K562 (cell line): ENCODE measurements at regions not wholly inside any gene's neighbourhood (a gene's known extent, or its start where the extent isn't known, plus 50 kb on each side); places are given as distances from the start of the nearest gene placed in this dataset.

Experiments used
- ATAC-seq: fragments of 200-7000 bp; cut with Tn5 transposase; 3 replicates; pipeline ENCODE4 v1.9.1; 2020; ENCODE audit warnings: moderate library complexity
- BruUV-seq: library from RNA; stranded (reverse); fragments of 400-500 nt; replicated peaks from 2 replicates; lab custom pipeline; 2021; lab: Mats Ljungman, UMichigan
- CTCF ChIA-PET: fragments of 300-600 bp; formaldehyde crosslinking; extraction: SDS; loops from one replicate; lab custom pipeline; 2021; ENCODE audit warnings: low intra/inter-chr PET ratio; lab: Yijun Ruan, JAX
- POLR2A ChIA-PET: fragments of 300-600, 350-650 bp; sonication (Branson Sonifier 250); formaldehyde crosslinking; extraction: SDS; loops from one replicate; lab custom pipeline; 2021; ENCODE audit warnings: antibody characterized with exemption, inconsistent platforms; lab: Yijun Ruan, JAX
- DNase-seq, 4 experiments: peaks; one replicate each; pipeline versions ENCODE4 v3.0.0 to v3.0.0-alpha.2; 2011 to 2018; ENCODE audit warnings: low spot score in 3 of 4, mixed read lengths in 3 of 4; ENCODE audit errors: extremely low read depth in 1 of 4
- FAIRE-seq: peaks from 2 replicates; lab custom pipeline; 2011; peaks lifted over from hg19 to GRCh38; lab: Jason Lieb, UNC
- H2AFZ ChIP-seq: 2 replicates; pipeline ENCODE4 v1.6.0; 2011; ENCODE audit warnings: low read depth, low read length, control low read depth, inconsistent platforms
- H3K27ac ChIP-seq: fragments of 200-600 bp; 3 replicates; pipeline ENCODE4 v1.8.0; 2011; ENCODE audit warnings: low read depth, mild to moderate bottlenecking, control low read depth, inconsistent platforms, low read length, moderate library complexity, mixed read lengths; ENCODE audit errors: extremely low read depth
- H3K27me3 ChIP-seq, 2 experiments: fragments of 300-600 bp in 1 of 2; 2 replicates in 1 of 2; 3 replicates in 1 of 2; pipeline versions ENCODE4 v1.6.0 to v1.8.0; 2011; ENCODE audit warnings: inconsistent platforms in 2 of 2, low read length in 2 of 2, mild to moderate bottlenecking in 1 of 2, mixed read lengths in 1 of 2, moderate library complexity in 1 of 2; ENCODE audit not compliant: control insufficient read depth in 2 of 2, insufficient read depth in 2 of 2
- H3K36me3 ChIP-seq: fragments of 300-600 bp; 3 replicates; pipeline ENCODE4 v1.8.0; 2011; ENCODE audit warnings: mild to moderate bottlenecking, low read length, inconsistent platforms; ENCODE audit not compliant: control insufficient read depth, insufficient read depth
- H3K4me1 ChIP-seq, 2 experiments: fragments of 200-600 bp in 1 of 2; replicated peaks in 1 of 2; 2 replicates in 1 of 2; 3 replicates in 1 of 2; pipeline versions ENCODE4 v1.5.1 to v1.8.0; 2011; ENCODE audit warnings: inconsistent platforms in 2 of 2, low read length in 2 of 2, mild to moderate bottlenecking in 1 of 2, mixed read lengths in 1 of 2, moderate library complexity in 1 of 2; ENCODE audit not compliant: control insufficient read depth in 2 of 2, insufficient read depth in 2 of 2
- H3K4me2 ChIP-seq: 2 replicates; pipeline ENCODE4 v1.6.1; 2011; ENCODE audit warnings: low read length, control low read depth, inconsistent platforms, mixed read lengths; ENCODE audit not compliant: insufficient read depth
- H3K4me3 ChIP-seq: fragments of 200-600 bp; sonication (generic), shearing (Covaris generic); 2 replicates; pipeline ENCODE4 v1.5.1; 2016; ENCODE audit warnings: control low read depth, inconsistent platforms
- H3K79me2 ChIP-seq: fragments of 200-600 bp; 3 replicates; pipeline ENCODE4 v1.8.0; 2011; ENCODE audit warnings: low read length, inconsistent platforms; ENCODE audit not compliant: control insufficient read depth, insufficient read depth
- H3K9ac ChIP-seq, 2 experiments: 2 replicates each; pipeline versions ENCODE4 v1.6.0 to v1.6.1; 2011; ENCODE audit warnings: low read depth in 2 of 2, low read length in 2 of 2, control low read depth in 1 of 2, inconsistent platforms in 1 of 2, mild to moderate bottlenecking in 1 of 2, mixed read lengths in 1 of 2; ENCODE audit not compliant: insufficient read depth in 1 of 2
- H3K9me1 ChIP-seq: one replicate; pipeline ENCODE4 v1.6.0; 2011; ENCODE audit warnings: inconsistent platforms, mild to moderate bottlenecking, low read length, moderate library complexity; ENCODE audit not compliant: control insufficient read depth, insufficient read depth
- H3K9me3 ChIP-seq: replicated peaks from 2 replicates; pipeline ENCODE4 v1.5.1; 2011; ENCODE audit warnings: low read depth, low read length, inconsistent platforms; ENCODE audit not compliant: control insufficient read depth, insufficient read depth
- H4K20me1 ChIP-seq: replicated peaks from 2 replicates; pipeline ENCODE4 v1.6.1; 2011; ENCODE audit warnings: low read length, inconsistent platforms, mixed read lengths; ENCODE audit not compliant: control insufficient read depth, insufficient read depth
- FOXK2 ChIP-seq, 2 experiments: fragments of 450-650 bp; IDR thresholded peaks in 1 of 2; conservative IDR thresholded peaks in 1 of 2; 2 replicates each; pipeline ENCODE4 v1.6.1; 2016; ENCODE audit warnings: low read depth in 2 of 2, mild to moderate bottlenecking in 1 of 2
- GABPA ChIP-seq: fragments of 200-800 bp; sonication (Bioruptor generic); conservative IDR thresholded peaks from 2 replicates; pipeline ENCODE4 v1.6.1; 2016; ENCODE audit warnings: low read depth, missing genetic modification characterization, missing compliant biosample characterization
- MIER1 ChIP-seq: fragments of 450-650 bp; IDR thresholded peaks from 2 replicates; pipeline ENCODE4 v1.6.1; 2016; ENCODE audit warnings: antibody characterized with exemption, mild to moderate bottlenecking, low read depth
- MYC ChIP-seq, 2 experiments: fragments of 250-450 bp in 1 of 2; sonication (Bioruptor Pico) in 1 of 2; IDR thresholded peaks; 2 replicates each; pipeline versions ENCODE4 v1.5.1 to v1.6.1; 2012 to 2021; ENCODE audit warnings: low read depth in 2 of 2, borderline replicate concordance in 1 of 2, improper control_type of control experiment in 1 of 2, low read length in 1 of 2, mild to moderate bottlenecking in 1 of 2, moderate library complexity in 1 of 2
- POLR2AphosphoS5 ChIP-seq: IDR thresholded peaks from 2 replicates; pipeline ENCODE4 v1.6.1; 2011; ENCODE audit warnings: mild to moderate bottlenecking, low read depth, low read length, moderate library complexity; ENCODE audit not compliant: control insufficient read depth, insufficient read depth
- PPARD ChIP-seq: fragments of 250-450 bp; sonication (Bioruptor Pico); IDR thresholded peaks from 2 replicates; pipeline ENCODE4 v1.8.0; 2022; ENCODE audit warnings: inconsistent platforms, mild to moderate bottlenecking, moderate library complexity
- RBM17 ChIP-seq: fragments of 200-400 bp; formaldehyde crosslinking; IDR thresholded peaks from 2 replicates; pipeline ENCODE4 v1.6.1; 2017; ENCODE audit warnings: low read depth, mild to moderate bottlenecking, low read length, borderline replicate concordance
- TBL1XR1 ChIP-seq, 2 experiments: IDR thresholded peaks; 2 replicates each; pipeline ENCODE4 v1.6.1; 2012; ENCODE audit warnings: improper control_type of control experiment in 2 of 2, low read length in 2 of 2, mild to moderate bottlenecking in 1 of 2
- ZFP30 ChIP-seq: fragments of 250-450 bp; sonication (Bioruptor Pico); IDR thresholded peaks from 2 replicates; pipeline ENCODE4 v1.8.0; 2022; ENCODE audit warnings: moderate library complexity, mild to moderate bottlenecking, inconsistent platforms, borderline replicate concordance
- ZFX ChIP-seq: sonication (generic); formaldehyde crosslinking; IDR thresholded peaks from 2 replicates; pipeline ENCODE4 v1.8.0; 2022; ENCODE audit warnings: mild to moderate bottlenecking, missing genetic modification reagents, moderate library complexity
- ZNF184 ChIP-seq: sonication (generic); formaldehyde crosslinking; IDR thresholded peaks from 2 replicates; pipeline ENCODE4 v1.5.0; 2020; ENCODE audit warnings: missing genetic modification reagents
- ZNF584 ChIP-seq: fragments of 200-800 bp; sonication (Bioruptor generic); IDR thresholded peaks from 2 replicates; pipeline ENCODE4 v1.6.1; 2016; ENCODE audit warnings: low read depth, mild to moderate bottlenecking, missing genetic modification characterization, missing compliant biosample characterization
- ZNF586 ChIP-seq: fragments of 450-650 bp; formaldehyde crosslinking; conservative IDR thresholded peaks from 2 replicates; pipeline ENCODE4 v1.4.0; 2020; ENCODE audit warnings: mild to moderate bottlenecking, moderate library complexity
- ZNF668 ChIP-seq: fragments of 250-450 bp; sonication (Bioruptor Pico); IDR thresholded peaks from 2 replicates; pipeline ENCODE4 v1.8.0; 2022; ENCODE audit warnings: mild to moderate bottlenecking, inconsistent platforms
- ZNF696 ChIP-seq: fragments of 250-450 bp; sonication (Bioruptor Pico); conservative IDR thresholded peaks from 2 replicates; pipeline ENCODE4 v1.4.0; 2020; ENCODE audit warnings: mild to moderate bottlenecking, moderate library complexity
- in situ Hi-C: fragments of 300-500 bp; cut with MboI; formaldehyde crosslinking; loops from 4 replicates; pipeline ENCODE4 v1.15.0; 2018; ENCODE audit warnings: inconsistent platforms, mixed read lengths
- intact Hi-C: fragments of 100-400 bp; cut with micrococcal nuclease; formaldehyde crosslinking; loops from 2 replicates; pipeline ENCODE4 v1.14.2; 2022
- TF ChIP-seq, protein P1 (sequence below): sonication (generic); formaldehyde crosslinking; IDR thresholded peaks from 2 replicates; pipeline ENCODE4 v1.8.1; 2023; ENCODE audit warnings: mild to moderate bottlenecking, missing genetic modification reagents
- TF ChIP-seq, protein P2 (sequence below): fragments of 450-650 bp; formaldehyde crosslinking; IDR thresholded peaks from 2 replicates; pipeline ENCODE4 v1.4.0; 2022; ENCODE audit warnings: missing genetic modification characterization
- TF ChIP-seq, protein P3 (sequence below), 2 experiments: fragments of 450-650 bp in 1 of 2; sonication (generic) in 1 of 2; formaldehyde crosslinking in 1 of 2; IDR thresholded peaks in 1 of 2; conservative IDR thresholded peaks in 1 of 2; 2 replicates each; pipeline versions ENCODE4 v1.6.1 to v1.8.1; 2016 to 2023; ENCODE audit warnings: mild to moderate bottlenecking in 2 of 2, moderate library complexity in 2 of 2, inconsistent platforms in 1 of 2, missing genetic modification reagents in 1 of 2

DNA sequence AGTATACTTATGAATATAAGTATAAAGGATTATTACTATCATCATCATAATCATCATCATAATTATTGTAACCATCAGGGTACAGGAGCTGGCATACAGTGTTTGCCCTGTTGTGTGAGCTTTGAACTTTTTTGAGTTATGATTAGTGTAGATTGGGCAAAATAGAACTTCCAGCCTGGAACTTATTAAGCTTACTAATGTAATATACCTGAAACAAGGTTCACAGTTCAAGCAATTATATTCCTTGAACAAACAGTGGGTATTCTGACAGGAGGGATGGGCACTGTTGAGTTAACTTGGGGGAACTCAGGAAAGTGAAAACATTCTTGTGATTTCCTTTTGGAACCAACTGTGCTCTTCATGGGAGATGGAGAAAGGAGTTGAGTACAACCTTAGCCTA is 680.0 kb downstream of the DOK5 start:
- H3K9me3 ChIP-seq: no peaks in the 10 kb centered on the region
- no peaks in the 10 kb centered on the region for H3K79me2 ChIP-seq
- no peaks in the 10 kb centered on the region for H4K20me1 ChIP-seq
- no peaks in the 10 kb centered on the region for H3K36me3 ChIP-seq
- no TSS peak for BruUV-seq
- ChIA-PET POLR2A (no interaction called here), CTCF (no interaction called here)
- no peak overlapping the region for H2AFZ ChIP-seq
- H3K27ac ChIP-seq: no peak overlapping the region
- H3K27me3 ChIP-seq: no peaks in the 10 kb centered on the region
- DNase-seq (no peak), FAIRE-seq (no peak), ATAC-seq (no peak)
- no peak overlapping the region for H3K9ac ChIP-seq
- H3K4me2 ChIP-seq: no peak overlapping the region
- intact Hi-C loops (no loop called here), in situ Hi-C loops (no loop called here)
- H3K9me1 ChIP-seq: no peaks in the 10 kb centered on the region
- no peak overlapping the region for H3K4me3 ChIP-seq
- no peaks in the 10 kb centered on the region for H3K4me1 ChIP-seq
- TF ChIP-seq RBM17 (no peak), POLR2AphosphoS5 (no peak), TBL1XR1 (IDR thresholded peaks at IDR 0.05; ENCODE audit: low read length in 2 of 2) (no peak), GABPA (tag) (no peak), FOXK2 (conservative IDR thresholded peaks at IDR 0.05 in 1 of 2, IDR thresholded peaks at IDR 0.05 in 1 of 2; ENCODE audit: low read depth in 2 of 2) (no peak), ZFP30 (CRISPR knock-in tag) (no peak), ZFX (CRISPR knock-in tag) (no peak), ZNF696 (CRISPR knock-in tag) (no peak), PPARD (no peak), ZNF586 (no peak), ZNF184 (CRISPR knock-in tag) (no peak), MIER1 (no peak), MYC (IDR thresholded peaks at IDR 0.05; ENCODE audit: low read depth, low read length) (no peak), MYC (CRISPR knock-in tag; IDR thresholded peaks at IDR 0.05; ENCODE audit: borderline replicate concordance, low read depth) (no peak), ZNF584 (no peak), ZNF668 (CRISPR knock-in tag) (no peak)
- TF ChIP-seq, protein P1, sequence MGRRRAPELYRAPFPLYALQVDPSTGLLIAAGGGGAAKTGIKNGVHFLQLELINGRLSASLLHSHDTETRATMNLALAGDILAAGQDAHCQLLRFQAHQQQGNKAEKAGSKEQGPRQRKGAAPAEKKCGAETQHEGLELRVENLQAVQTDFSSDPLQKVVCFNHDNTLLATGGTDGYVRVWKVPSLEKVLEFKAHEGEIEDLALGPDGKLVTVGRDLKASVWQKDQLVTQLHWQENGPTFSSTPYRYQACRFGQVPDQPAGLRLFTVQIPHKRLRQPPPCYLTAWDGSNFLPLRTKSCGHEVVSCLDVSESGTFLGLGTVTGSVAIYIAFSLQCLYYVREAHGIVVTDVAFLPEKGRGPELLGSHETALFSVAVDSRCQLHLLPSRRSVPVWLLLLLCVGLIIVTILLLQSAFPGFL (CRISPR knock-in tag): no peak
- TF ChIP-seq, protein P2, sequence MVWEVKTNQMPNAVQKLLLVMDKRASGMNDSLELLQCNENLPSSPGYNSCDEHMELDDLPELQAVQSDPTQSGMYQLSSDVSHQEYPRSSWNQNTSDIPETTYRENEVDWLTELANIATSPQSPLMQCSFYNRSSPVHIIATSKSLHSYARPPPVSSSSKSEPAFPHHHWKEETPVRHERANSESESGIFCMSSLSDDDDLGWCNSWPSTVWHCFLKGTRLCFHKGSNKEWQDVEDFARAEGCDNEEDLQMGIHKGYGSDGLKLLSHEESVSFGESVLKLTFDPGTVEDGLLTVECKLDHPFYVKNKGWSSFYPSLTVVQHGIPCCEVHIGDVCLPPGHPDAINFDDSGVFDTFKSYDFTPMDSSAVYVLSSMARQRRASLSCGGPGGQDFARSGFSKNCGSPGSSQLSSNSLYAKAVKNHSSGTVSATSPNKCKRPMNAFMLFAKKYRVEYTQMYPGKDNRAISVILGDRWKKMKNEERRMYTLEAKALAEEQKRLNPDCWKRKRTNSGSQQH: no peak
- TF ChIP-seq, protein P3, sequence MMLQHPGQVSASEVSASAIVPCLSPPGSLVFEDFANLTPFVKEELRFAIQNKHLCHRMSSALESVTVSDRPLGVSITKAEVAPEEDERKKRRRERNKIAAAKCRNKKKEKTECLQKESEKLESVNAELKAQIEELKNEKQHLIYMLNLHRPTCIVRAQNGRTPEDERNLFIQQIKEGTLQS (IDR thresholded peaks at IDR 0.05): no peak
- TF ChIP-seq, protein P3 (CRISPR knock-in tag; conservative IDR thresholded peaks at IDR 0.05): no peak
